BE2C (cell line): ENCODE measurements at regions not wholly inside any gene's neighbourhood (a gene's known extent, or its start where the extent isn't known, plus 50 kb on each side); places are given as distances from the start of the nearest gene placed in this dataset.
"Not testable (repeated sequence)": the region's sequence is repeated elsewhere in the genome, so short reads cannot be mapped to it uniquely, and the experiment has no call there.

Source experiments
- DNase-seq: peaks from one replicate; pipeline ENCODE4 v3.0.0-alpha.2; 2020
- H3K27me3 ChIP-seq: fragments of 250-450 bp; sonication (Bioruptor Pico); 2 replicates; pipeline ENCODE4 v1.5.1; 2020; ENCODE audit warnings: mild to moderate bottlenecking
- H3K36me3 ChIP-seq: fragments of 250-450 bp; sonication (Bioruptor Pico); 2 replicates; pipeline ENCODE4 v1.5.1; 2020; ENCODE audit warnings: mild to moderate bottlenecking
- H3K4me1 ChIP-seq: fragments of 250-450 bp; sonication (Bioruptor Pico); 2 replicates; pipeline ENCODE4 v1.5.1; 2020
- H3K4me3 ChIP-seq: 2 replicates; pipeline ENCODE4 v1.5.1; 2011; ENCODE audit warnings: low read depth, low read length
- H3K9me3 ChIP-seq: fragments of 250-450 bp; sonication (Bioruptor Pico); 2 replicates; pipeline ENCODE4 v1.5.1; 2020
- TF ChIP-seq, protein P1 (sequence below): IDR thresholded peaks from 2 replicates; pipeline ENCODE4 v1.5.1; 2012; ENCODE audit warnings: mild to moderate bottlenecking, low read depth, low read length

DNA sequence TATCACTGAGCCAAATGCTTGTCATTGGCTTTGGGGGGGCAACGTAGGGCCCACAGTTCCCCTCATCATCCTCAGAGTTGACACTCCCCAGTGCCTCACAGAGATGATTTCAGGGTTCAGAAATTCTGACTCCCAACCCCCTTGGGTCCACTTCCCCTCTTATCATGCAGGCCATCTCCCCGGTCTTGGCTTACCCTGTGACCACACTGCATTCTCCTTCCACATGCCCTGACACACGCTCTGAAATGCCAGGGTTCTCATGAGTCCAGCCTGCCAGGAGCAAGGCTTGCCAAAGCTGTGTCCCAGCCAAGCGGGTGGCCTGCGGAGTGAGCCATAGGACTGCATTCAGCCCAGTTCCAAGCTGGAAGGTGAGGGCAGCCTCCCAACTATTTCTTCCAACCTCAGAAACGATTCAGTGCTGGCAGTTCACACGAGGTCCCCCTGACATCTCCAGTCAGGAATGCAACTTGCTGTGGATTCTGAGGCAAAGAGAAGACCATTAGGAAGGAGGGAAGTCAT is 101.2 kb downstream of the SMIM20 start:
- H3K4me3 ChIP-seq, result no peak overlapping the region
- H3K36me3 ChIP-seq, result no peaks in the 10 kb centered on the region
- TF ChIP-seq, protein P1, sequence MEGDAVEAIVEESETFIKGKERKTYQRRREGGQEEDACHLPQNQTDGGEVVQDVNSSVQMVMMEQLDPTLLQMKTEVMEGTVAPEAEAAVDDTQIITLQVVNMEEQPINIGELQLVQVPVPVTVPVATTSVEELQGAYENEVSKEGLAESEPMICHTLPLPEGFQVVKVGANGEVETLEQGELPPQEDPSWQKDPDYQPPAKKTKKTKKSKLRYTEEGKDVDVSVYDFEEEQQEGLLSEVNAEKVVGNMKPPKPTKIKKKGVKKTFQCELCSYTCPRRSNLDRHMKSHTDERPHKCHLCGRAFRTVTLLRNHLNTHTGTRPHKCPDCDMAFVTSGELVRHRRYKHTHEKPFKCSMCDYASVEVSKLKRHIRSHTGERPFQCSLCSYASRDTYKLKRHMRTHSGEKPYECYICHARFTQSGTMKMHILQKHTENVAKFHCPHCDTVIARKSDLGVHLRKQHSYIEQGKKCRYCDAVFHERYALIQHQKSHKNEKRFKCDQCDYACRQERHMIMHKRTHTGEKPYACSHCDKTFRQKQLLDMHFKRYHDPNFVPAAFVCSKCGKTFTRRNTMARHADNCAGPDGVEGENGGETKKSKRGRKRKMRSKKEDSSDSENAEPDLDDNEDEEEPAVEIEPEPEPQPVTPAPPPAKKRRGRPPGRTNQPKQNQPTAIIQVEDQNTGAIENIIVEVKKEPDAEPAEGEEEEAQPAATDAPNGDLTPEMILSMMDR, result no peak
- H3K9me3 ChIP-seq, result peaks cover 3% of the 10 kb centered on the region; the same call in 1 of the 2 replicates
- DNase-seq, result no peak
- H3K4me1 ChIP-seq, result no peaks in the 10 kb centered on the region
- no peaks in the 10 kb centered on the region for H3K27me3 ChIP-seq

GRCh38 chr4:26015906-26016305 is 101.9 kb downstream of the SMIM20 start:
- TF ChIP-seq, protein P1, result no peak
- H3K4me3 ChIP-seq, result no peak overlapping the region
- no peak for DNase-seq
- no peaks in the 10 kb centered on the region for H3K36me3 ChIP-seq
- no peaks in the 10 kb centered on the region for H3K4me1 ChIP-seq
- peaks cover 3% of the 10 kb centered on the region; the same call in 1 of the 2 replicates for H3K9me3 ChIP-seq
- H3K27me3 ChIP-seq, result no peaks in the 10 kb centered on the region

DNA sequence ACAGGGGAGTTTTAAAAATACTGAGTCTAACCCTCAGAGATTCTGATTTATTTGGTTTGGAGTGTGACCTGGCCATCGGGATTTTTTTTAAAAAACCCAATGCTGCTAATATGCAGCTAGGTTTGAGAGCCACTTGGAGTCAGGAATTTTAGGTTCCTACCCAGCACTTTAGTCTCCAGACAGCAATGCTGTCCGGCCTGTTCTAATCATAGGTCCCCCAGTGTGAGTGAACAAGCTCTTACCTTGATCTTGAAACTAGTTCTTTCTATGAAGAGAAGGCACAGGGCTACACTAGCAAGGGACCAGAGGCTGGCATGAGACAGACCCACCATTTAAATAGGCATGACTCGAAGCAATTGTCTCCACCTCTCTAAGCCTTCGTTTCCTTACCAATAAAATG is 103.5 kb downstream of the SMIM20 start:
- Histone ChIP-seq H3K4me3 (no peak overlapping the region), H3K27me3 (no peaks in the 10 kb centered on the region), H3K36me3 (no peaks in the 10 kb centered on the region), H3K4me1 (no peaks in the 10 kb centered on the region), H3K9me3 (peaks cover 3% of the 10 kb centered on the region; the same call in 1 of the 2 replicates)
- TF ChIP-seq, protein P1, result no peak
- DNase-seq, result no peak

DNA sequence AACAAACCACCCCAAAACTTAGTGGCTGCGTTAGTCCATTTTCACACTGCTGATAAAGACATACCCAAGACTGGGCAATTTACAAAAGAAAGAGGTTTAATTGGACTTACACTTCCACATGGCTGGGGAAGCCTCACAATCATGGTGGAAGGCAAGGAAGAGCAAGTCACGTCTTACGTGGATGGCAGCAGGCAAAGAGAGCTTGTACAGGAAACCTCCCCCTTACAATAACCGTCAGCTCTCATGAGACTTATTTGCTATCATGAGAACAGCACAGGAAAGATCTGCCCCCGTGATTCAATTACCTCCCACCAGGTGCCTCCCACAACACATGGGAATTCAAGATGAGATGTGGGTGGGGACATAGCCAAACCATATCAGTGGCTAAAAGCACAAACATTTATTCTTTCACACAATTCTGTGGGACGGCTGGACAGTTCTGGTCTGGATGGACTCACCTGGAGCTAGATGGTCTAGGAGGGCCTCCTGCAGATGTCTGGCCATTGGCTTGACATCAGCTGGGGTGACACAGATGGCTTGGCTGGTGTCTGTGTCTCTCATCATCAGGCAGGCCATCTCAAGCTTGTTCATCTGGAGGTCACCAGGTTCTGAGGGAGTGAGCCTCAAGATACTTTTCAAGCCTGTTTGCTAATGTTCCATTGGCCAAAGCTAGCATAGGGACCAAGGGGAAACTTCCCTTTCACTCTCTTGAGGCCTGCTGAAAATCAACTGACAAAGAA is 104.1 kb downstream of the SMIM20 start:
- DNase-seq, H3K9me3 ChIP-seq, H3K27me3 ChIP-seq, H3K4me3 ChIP-seq, H3K4me1 ChIP-seq, H3K36me3 ChIP-seq: not testable (repeated sequence)

GRCh38 chr4:26020083-26020668 is 106.2 kb downstream of the SMIM20 start:
- H3K27me3 ChIP-seq, result no peaks in the 10 kb centered on the region
- TF ChIP-seq, protein P1, result no peak
- H3K36me3 ChIP-seq, result no peaks in the 10 kb centered on the region
- no peak overlapping the region for H3K4me3 ChIP-seq
- H3K9me3 ChIP-seq, result peaks cover 3% of the 10 kb centered on the region; the same call in 1 of the 2 replicates
- no peaks in the 10 kb centered on the region for H3K4me1 ChIP-seq
- DNase-seq, result no peak

DNA sequence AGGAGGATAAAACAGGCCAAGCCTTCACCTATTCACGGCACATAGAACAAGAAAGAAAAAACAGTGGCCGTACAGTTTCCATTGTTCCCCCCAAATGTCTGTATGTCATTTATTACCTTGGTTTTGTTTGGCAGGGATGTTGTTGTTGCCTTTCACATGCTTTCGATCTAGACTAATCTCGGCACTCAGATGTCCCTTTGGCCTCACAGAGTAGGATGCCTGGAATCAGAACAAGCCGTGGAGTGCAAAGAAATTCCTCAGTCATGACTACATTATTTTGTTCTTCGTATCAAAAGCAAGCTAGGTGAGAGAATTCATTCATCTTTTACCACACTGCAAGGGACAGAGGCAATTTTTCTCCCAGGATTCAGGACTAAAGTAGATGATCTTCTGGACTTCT is 106.9 kb downstream of the SMIM20 start:
- Histone ChIP-seq H3K27me3 (no peaks in the 10 kb centered on the region), H3K4me3 (no peak overlapping the region), H3K4me1 (no peaks in the 10 kb centered on the region), H3K36me3 (no peaks in the 10 kb centered on the region), H3K9me3 (peaks cover 3% of the 10 kb centered on the region; the same call in 1 of the 2 replicates)
- TF ChIP-seq, protein P1, result no peak
- no peak for DNase-seq
